Peyer's patch (tissue), 4 donors: ENCODE measurements at regions not wholly inside any gene's neighbourhood (a gene's known extent, or its start where the extent isn't known, plus 50 kb on each side); places are given as distances from the start of the nearest gene placed in this dataset.

Source experiments
- POLR2A ChIP-seq, 2 donors: fragments of 450-650 bp; IDR thresholded peaks; one replicate each; pipeline ENCODE4 v1.5.1; 2017; ENCODE audit warnings: antibody characterized with exemption in 2 of 2, mild to moderate bottlenecking in 2 of 2, moderate library complexity in 2 of 2
- TF ChIP-seq, protein P1 (sequence below), 6 experiments: fragments of 450-650 bp in 4 of 6; fragments of 200-600 bp in 2 of 6; sonication (generic) in 1 of 6; IDR thresholded peaks; one replicate each; pipeline ENCODE4 v1.5.1; 2017 to 2019; ENCODE audit warnings: antibody characterized with exemption in 6 of 6, mild to moderate bottlenecking in 3 of 6, moderate library complexity in 1 of 6

DNA sequence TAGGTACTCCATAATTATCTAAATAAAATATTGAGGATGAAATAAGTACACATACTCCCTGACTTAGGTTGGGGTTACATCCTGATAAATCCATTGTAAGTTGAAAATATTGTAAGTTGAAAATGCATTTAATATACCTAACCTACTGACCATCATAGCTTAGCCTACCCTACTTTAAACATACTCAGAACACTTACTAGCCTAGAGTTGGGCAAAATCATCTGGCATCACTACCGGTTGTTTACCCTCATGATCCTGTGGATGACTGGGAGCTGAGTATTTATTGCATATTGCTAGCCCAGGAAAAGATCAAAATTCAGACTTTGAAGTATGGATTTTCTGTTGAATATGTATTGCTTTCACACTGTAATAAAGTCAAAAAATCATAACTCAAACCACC, 467.3 kb downstream of the C6orf118 start:
- TF ChIP-seq, protein P1, sequence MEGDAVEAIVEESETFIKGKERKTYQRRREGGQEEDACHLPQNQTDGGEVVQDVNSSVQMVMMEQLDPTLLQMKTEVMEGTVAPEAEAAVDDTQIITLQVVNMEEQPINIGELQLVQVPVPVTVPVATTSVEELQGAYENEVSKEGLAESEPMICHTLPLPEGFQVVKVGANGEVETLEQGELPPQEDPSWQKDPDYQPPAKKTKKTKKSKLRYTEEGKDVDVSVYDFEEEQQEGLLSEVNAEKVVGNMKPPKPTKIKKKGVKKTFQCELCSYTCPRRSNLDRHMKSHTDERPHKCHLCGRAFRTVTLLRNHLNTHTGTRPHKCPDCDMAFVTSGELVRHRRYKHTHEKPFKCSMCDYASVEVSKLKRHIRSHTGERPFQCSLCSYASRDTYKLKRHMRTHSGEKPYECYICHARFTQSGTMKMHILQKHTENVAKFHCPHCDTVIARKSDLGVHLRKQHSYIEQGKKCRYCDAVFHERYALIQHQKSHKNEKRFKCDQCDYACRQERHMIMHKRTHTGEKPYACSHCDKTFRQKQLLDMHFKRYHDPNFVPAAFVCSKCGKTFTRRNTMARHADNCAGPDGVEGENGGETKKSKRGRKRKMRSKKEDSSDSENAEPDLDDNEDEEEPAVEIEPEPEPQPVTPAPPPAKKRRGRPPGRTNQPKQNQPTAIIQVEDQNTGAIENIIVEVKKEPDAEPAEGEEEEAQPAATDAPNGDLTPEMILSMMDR (IDR thresholded peaks at IDR 0.05), result no peak
- TF ChIP-seq POLR2A (IDR thresholded peaks at IDR 0.05), result no peak
